ENCODE measurements at regions not wholly inside any gene's neighbourhood (a gene's known extent, or its start where the extent isn't known, plus 50 kb on each side); places are given as distances from the start of the nearest gene placed in this dataset.
A peak's percentile ranks its signal among the peaks of the same experiment; 100 is the strongest.

GRCh38 chr1:88060750-88061491 lies 623.2 kb upstream of the PKN2 start:
- H2AFZ ChIP-seq (ENCODE audit: low read depth, low read length) = no peak overlapping the region
- H3K9me3 Mint-ChIP-seq (ENCODE audit: unreplicated experiment) = no peaks in the 10 kb centered on the region
- no peaks in the 10 kb centered on the region for H4K20me1 ChIP-seq (ENCODE audit: insufficient read depth, low read length)

GRCh38 chr1:88061492-88062177 lies 622.4 kb upstream of the PKN2 start:
- Mint-ChIP-seq H3K27ac (ENCODE audit: unreplicated experiment) (peak overlapping the region; percentile 50), H3K4me3 (ENCODE audit: unreplicated experiment) (no peak overlapping the region), H3K36me3 (ENCODE audit: low read depth, unreplicated experiment) (no peaks in the 10 kb centered on the region), H3K9me3 (ENCODE audit: unreplicated experiment) (no peaks in the 10 kb centered on the region), H3K27me3 (ENCODE audit: low read depth, unreplicated experiment) (no peaks in the 10 kb centered on the region), H3K4me1 (ENCODE audit: low read depth, unreplicated experiment) (no peaks in the 10 kb centered on the region)
- Histone ChIP-seq H3K9me3 (ENCODE audit: insufficient read depth, low read depth, low read length) (no peaks in the 10 kb centered on the region), H3K27me3 (ENCODE audit: insufficient read depth, low read length) (no peaks in the 10 kb centered on the region), H3K79me2 (ENCODE audit: insufficient read depth, low read length) (no peaks in the 10 kb centered on the region), H3K4me1 (ENCODE audit: insufficient read depth, low read length) (no peaks in the 10 kb centered on the region), H2AFZ (ENCODE audit: low read depth, low read length) (no peak overlapping the region), H3K27ac (ENCODE audit: low read depth, low read length) (no peak overlapping the region), H3K4me3 (ENCODE audit: insufficient read depth, low read depth, low read length) (no peak overlapping the region), H3K4me2 (ENCODE audit: low read length) (no peak overlapping the region), H4K20me1 (ENCODE audit: insufficient read depth, low read length) (no peaks in the 10 kb centered on the region), H3K9ac (ENCODE audit: low read length) (no peak overlapping the region), H3K36me3 (ENCODE audit: insufficient read depth, low read length) (no peaks in the 10 kb centered on the region)
- TF ChIP-seq CTCF (IDR thresholded peaks at IDR 0.05; ENCODE audit: insufficient read depth, low read depth, low read length) (peak; percentile 68), EZH2 (IDR thresholded peaks at IDR 0.05; ENCODE audit: insufficient read depth, low read length) (no peak)
- DNase-seq (ENCODE audit: low read depth) (peak; percentile 44), FAIRE-seq (peak; percentile 59)

More at GRCh38 chr1:88060750-88061491, 623.2 kb upstream of the PKN2 start:
- DNase-seq (ENCODE audit: low read depth) (no peak), FAIRE-seq (no peak)
- Mint-ChIP-seq H3K4me1 (ENCODE audit: low read depth, unreplicated experiment) (no peaks in the 10 kb centered on the region), H3K27ac (ENCODE audit: unreplicated experiment) (no peak overlapping the region), H3K36me3 (ENCODE audit: low read depth, unreplicated experiment) (no peaks in the 10 kb centered on the region), H3K4me3 (ENCODE audit: unreplicated experiment) (no peak overlapping the region), H3K27me3 (ENCODE audit: low read depth, unreplicated experiment) (no peaks in the 10 kb centered on the region)
- Histone ChIP-seq H3K79me2 (ENCODE audit: insufficient read depth, low read length) (no peaks in the 10 kb centered on the region), H3K27me3 (ENCODE audit: insufficient read depth, low read length) (no peaks in the 10 kb centered on the region), H3K36me3 (ENCODE audit: insufficient read depth, low read length) (no peaks in the 10 kb centered on the region), H3K4me1 (ENCODE audit: insufficient read depth, low read length) (no peaks in the 10 kb centered on the region), H3K9me3 (ENCODE audit: insufficient read depth, low read depth, low read length) (no peaks in the 10 kb centered on the region), H3K4me2 (ENCODE audit: low read length) (no peak overlapping the region), H3K9ac (ENCODE audit: low read length) (no peak overlapping the region), H3K4me3 (ENCODE audit: insufficient read depth, low read depth, low read length) (no peak overlapping the region), H3K27ac (ENCODE audit: low read depth, low read length) (no peak overlapping the region)
- TF ChIP-seq EZH2 (IDR thresholded peaks at IDR 0.05; ENCODE audit: insufficient read depth, low read length) (no peak), CTCF (IDR thresholded peaks at IDR 0.05; ENCODE audit: insufficient read depth, low read depth, low read length) (no peak)
